AG10803 (cell line): ENCODE measurements at regions not wholly inside any gene's neighbourhood (a gene's known extent, or its start where the extent isn't known, plus 50 kb on each side); places are given as distances from the start of the nearest gene placed in this dataset.

Experiments used
- DNase-seq: peaks from one replicate; pipeline ENCODE4 v3.0.0; 2010; ENCODE audit warnings: low read depth
- H3K4me3 ChIP-seq: 2 replicates; pipeline ENCODE4 v1.5.1; 2011; ENCODE audit warnings: mild to moderate bottlenecking, low read length, control low read depth
- CTCF ChIP-seq: conservative IDR thresholded peaks from 2 replicates; pipeline ENCODE4 v1.5.1; 2011; ENCODE audit warnings: mild to moderate bottlenecking, low read length, control low read depth, inconsistent platforms

- DNase-seq: peak; percentile 35
Observed at GRCh38 chr11:123357990-123358827, 71.9 kb upstream of the GRAMD1B start.

GRCh38 chr11:123357353-123357989, 72.6 kb upstream of the GRAMD1B start:
- TF ChIP-seq CTCF: no peak

More at GRCh38 chr11:123357990-123358827, 71.9 kb upstream of the GRAMD1B start:
- H3K4me3 ChIP-seq: peak overlapping the region; percentile 67
- peak; percentile 36 for TF ChIP-seq CTCF

GRCh38 chr11:123356539-123356938, 73.5 kb upstream of the GRAMD1B start:
- no peak overlapping the region for H3K4me3 ChIP-seq
- no peak for TF ChIP-seq CTCF
- DNase-seq: no peak

More at GRCh38 chr11:123357353-123357989, 72.6 kb upstream of the GRAMD1B start:
- no peak for DNase-seq
- peak overlapping the region; percentile 67 for H3K4me3 ChIP-seq

- no peak for TF ChIP-seq CTCF
- H3K4me3 ChIP-seq: no peak overlapping the region
- DNase-seq: no peak
Observed at GRCh38 chr11:123354371-123354975, 75.6 kb upstream of the GRAMD1B start.

GRCh38 chr11:123351375-123351774, 78.7 kb upstream of the GRAMD1B start:
- no peak overlapping the region for H3K4me3 ChIP-seq
- TF ChIP-seq CTCF: no peak
- DNase-seq: no peak

- DNase-seq: no peak
- no peak for TF ChIP-seq CTCF
- no peak overlapping the region for H3K4me3 ChIP-seq
Observed at GRCh38 chr11:123349382-123349781, 80.7 kb upstream of the GRAMD1B start.
